HepG2 (cell line): ENCODE measurements at regions not wholly inside any gene's neighbourhood (a gene's known extent, or its start where the extent isn't known, plus 50 kb on each side); places are given as distances from the start of the nearest gene placed in this dataset.

ENCODE experiments used
- ATAC-seq: fragments of 200-7000 bp; cut with Tn5 transposase; 3 replicates; pipeline ENCODE4 v1.9.1; 2020; ENCODE audit warnings: mild to moderate bottlenecking, moderate library complexity
- BruUV-seq: library from RNA; stranded (reverse); fragments of 400-500 nt; replicated peaks from 2 replicates; lab custom pipeline; 2021; lab: Mats Ljungman, UMichigan
- CTCF ChIA-PET: fragments of 300-600 bp; formaldehyde crosslinking; extraction: SDS; loops from one replicate; lab custom pipeline; 2021; ENCODE audit warnings: low total read pairs, inconsistent platforms, low intra/inter-chr PET ratio; lab: Yijun Ruan, JAX
- POLR2A ChIA-PET: fragments of 350-600 bp; sonication (Branson Sonifier 250); formaldehyde crosslinking; loops from one replicate; lab custom pipeline; 2020; ENCODE audit warnings: antibody characterized with exemption, inconsistent platforms; lab: Yijun Ruan, JAX
- DNase-seq: peaks from one replicate; pipeline ENCODE4 v3.0.0-alpha.2; 2015; ENCODE audit warnings: low spot score
- FAIRE-seq: peaks from 3 replicates; lab custom pipeline; 2011; peaks lifted over from hg19 to GRCh38; lab: Jason Lieb, UNC
- H2AFZ ChIP-seq: one replicate; pipeline ENCODE4 v1.6.1; 2011; ENCODE audit warnings: low read length, inconsistent platforms
- H3K27ac ChIP-seq: fragments of 300-600 bp; 3 replicates; pipeline ENCODE4 v1.8.0; 2011; ENCODE audit warnings: mixed run types, mild to moderate bottlenecking, mixed read lengths, low read length, inconsistent platforms; ENCODE audit not compliant: insufficient read depth; ENCODE audit errors: extremely low read length
- H3K27me3 ChIP-seq, 2 experiments: fragments of 200-600 bp in 1 of 2; 2 replicates in 1 of 2; 3 replicates in 1 of 2; pipeline versions ENCODE4 v1.6.0 to v1.8.0; 2011; ENCODE audit warnings: low read length in 2 of 2, mild to moderate bottlenecking in 2 of 2, moderate library complexity in 2 of 2, inconsistent platforms in 1 of 2; ENCODE audit not compliant: insufficient read depth in 2 of 2, control insufficient read depth in 1 of 2
- H3K36me3 ChIP-seq, 2 experiments: fragments of 200-600 bp in 1 of 2; replicated peaks in 1 of 2; 2 replicates in 1 of 2; 3 replicates in 1 of 2; pipeline versions ENCODE4 v1.5.1 to v1.8.0; 2011; ENCODE audit warnings: low read length in 2 of 2, inconsistent platforms in 1 of 2; ENCODE audit not compliant: insufficient read depth in 2 of 2, control insufficient read depth in 1 of 2
- H3K4me1 ChIP-seq: 2 replicates; pipeline ENCODE4 v1.5.1; 2012; ENCODE audit warnings: low read length, inconsistent platforms; ENCODE audit not compliant: insufficient read depth
- H3K4me2 ChIP-seq: 2 replicates; pipeline ENCODE4 v1.6.0; 2011; ENCODE audit warnings: low read depth, low read length, inconsistent platforms
- H3K4me3 ChIP-seq, 3 experiments: fragments of 200-600 bp in 1 of 3; sonication (generic), shearing (Covaris generic) in 1 of 3; replicated peaks in 1 of 3; 2 replicates each; pipeline ENCODE4 v1.5.1; 2011 to 2016; ENCODE audit warnings: low read length in 3 of 3, inconsistent platforms in 2 of 3, low read depth in 2 of 3, mild to moderate bottlenecking in 2 of 3, control low read depth in 1 of 3, mixed read lengths in 1 of 3; ENCODE audit not compliant: insufficient read depth in 1 of 3
- H3K79me2 ChIP-seq: one replicate; pipeline ENCODE4 v1.6.1; 2011; ENCODE audit warnings: low read length, inconsistent platforms; ENCODE audit not compliant: insufficient read depth
- H3K9ac ChIP-seq: 2 replicates; pipeline ENCODE4 v1.6.0; 2011; ENCODE audit warnings: mild to moderate bottlenecking, low read depth, low read length, inconsistent platforms; ENCODE audit not compliant: insufficient read depth
- H3K9me3 ChIP-seq: 2 replicates; pipeline ENCODE4 v1.5.1; 2012; ENCODE audit warnings: mild to moderate bottlenecking, low read length
- H4K20me1 ChIP-seq: 2 replicates; pipeline ENCODE4 v1.6.0; 2011; ENCODE audit warnings: inconsistent platforms, mild to moderate bottlenecking, low read length, moderate library complexity; ENCODE audit not compliant: insufficient read depth
- EED ChIP-seq: sonication (generic); formaldehyde crosslinking; IDR thresholded peaks from 2 replicates; pipeline ENCODE4 v1.5.0; 2020; ENCODE audit warnings: mild to moderate bottlenecking, missing genetic modification reagents
- KDM2A ChIP-seq: sonication (generic); formaldehyde crosslinking; IDR thresholded peaks from 2 replicates; pipeline ENCODE4 v1.4.0; 2020; ENCODE audit warnings: low read depth, missing genetic modification reagents, borderline replicate concordance
- NCOA1 ChIP-seq: sonication (generic); formaldehyde crosslinking; IDR thresholded peaks from 2 replicates; pipeline ENCODE4 v1.9.0; 2021; ENCODE audit warnings: missing genetic modification reagents
- NR2C2 ChIP-seq: sonication (generic); formaldehyde crosslinking; IDR thresholded peaks from 2 replicates; pipeline ENCODE4 v1.4.0; 2020; ENCODE audit warnings: missing genetic modification reagents, mild to moderate bottlenecking, moderate library complexity, borderline replicate concordance
- RBM39 ChIP-seq: fragments of 200-400 bp; formaldehyde crosslinking; IDR thresholded peaks from one replicate; pipeline ENCODE4 v1.6.1; 2018; ENCODE audit warnings: antibody characterized with exemption, mild to moderate bottlenecking, low read depth, low read length; ENCODE audit not compliant: poor library complexity, severe bottlenecking
- TBP ChIP-seq: sonication (generic); formaldehyde crosslinking; IDR thresholded peaks from 2 replicates; pipeline ENCODE4 v1.5.0; 2020; ENCODE audit warnings: missing genetic modification reagents
- TSC22D2 ChIP-seq: sonication (generic); formaldehyde crosslinking; IDR thresholded peaks from 2 replicates; pipeline ENCODE4 v1.5.1; 2020; ENCODE audit warnings: missing genetic modification reagents, mild to moderate bottlenecking, borderline replicate concordance
- ZFP41 ChIP-seq: sonication (generic); formaldehyde crosslinking; IDR thresholded peaks from 2 replicates; pipeline ENCODE4 v1.4.0; 2020; ENCODE audit warnings: mild to moderate bottlenecking, missing genetic modification reagents, borderline replicate concordance
- ZNF556 ChIP-seq: sonication (generic); formaldehyde crosslinking; IDR thresholded peaks from 2 replicates; pipeline ENCODE4 v1.4.0; 2020; ENCODE audit warnings: mild to moderate bottlenecking, missing genetic modification reagents, borderline replicate concordance
- ZNF737 ChIP-seq: sonication (generic); formaldehyde crosslinking; IDR thresholded peaks from 2 replicates; pipeline ENCODE4 v1.5.0; 2020; ENCODE audit warnings: missing genetic modification reagents, mild to moderate bottlenecking, borderline replicate concordance
- WGBS: methylation state at CpG from one replicate; pipeline ENCODE4 v1.1.6; 2017; ENCODE audit warnings: low lambda C conversion rate; 5-methylcytosine and 5-hydroxymethylcytosine counted together
- in situ Hi-C: cut with HindIII; loops from 2 replicates; pipeline ENCODE4 v1.10.0; 2017; ENCODE audit warnings: low pct_unique_long_range_greater_than_20kb; ENCODE audit not compliant: extremely low pct_ligation_motif_present
- intact Hi-C: fragments of 100-400 bp; cut with micrococcal nuclease; formaldehyde crosslinking; loops from one replicate; pipeline ENCODE4 v1.10.0; 2022; ENCODE audit not compliant: unreplicated experiment
- TF ChIP-seq, protein P1 (sequence below): sonication (generic); formaldehyde crosslinking; IDR thresholded peaks from 2 replicates; pipeline ENCODE4 v1.4.0; 2020; ENCODE audit warnings: missing genetic modification reagents
- TF ChIP-seq, protein P2 (sequence below): IDR thresholded peaks from 2 replicates; pipeline ENCODE4 v1.6.1; 2016; ENCODE audit warnings: missing compliant biosample characterization, missing genetic modification reagents, borderline replicate concordance
- TF ChIP-seq, protein P3 (sequence below): sonication (generic); formaldehyde crosslinking; IDR thresholded peaks from 2 replicates; pipeline ENCODE4 v1.4.0; 2020; ENCODE audit warnings: missing genetic modification reagents

DNA sequence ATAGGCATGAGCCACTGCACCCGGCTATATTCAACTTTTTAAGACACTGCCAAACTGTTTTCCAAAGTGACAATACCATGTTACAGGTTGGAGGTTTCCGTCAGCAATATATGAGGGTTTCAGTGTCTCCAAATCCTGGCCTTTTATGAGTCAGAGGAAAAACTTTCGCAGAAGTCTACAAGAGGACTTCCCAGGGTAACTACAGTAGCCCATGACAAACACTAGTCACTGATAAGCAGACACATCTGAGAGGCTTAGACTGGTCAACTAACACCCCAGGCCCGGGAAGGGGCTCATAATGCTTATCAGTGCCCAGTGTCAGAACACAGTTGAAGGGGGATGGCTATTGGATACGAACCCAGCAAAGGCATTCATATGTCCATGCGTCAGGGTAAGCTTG is 85.4 kb downstream of the SOX4 start:
- no peaks in the 10 kb centered on the region for H3K36me3 ChIP-seq
- FAIRE-seq (no peak), DNase-seq (peak; percentile 43), ATAC-seq (no peak)
- H3K27me3 ChIP-seq = no peaks in the 10 kb centered on the region
- BruUV-seq = no TSS peak
- 13% methylated on average over 6 of the region's 6 CpGs for WGBS
- H2AFZ ChIP-seq = no peak overlapping the region
- H3K9ac ChIP-seq = no peak overlapping the region
- intact Hi-C loops = no loop called here
- in situ Hi-C loops = no loop called here
- no peak overlapping the region for H3K4me2 ChIP-seq
- H3K9me3 ChIP-seq = no peaks in the 10 kb centered on the region
- ChIA-PET POLR2A (no interaction called here), CTCF (no interaction called here)
- H4K20me1 ChIP-seq = no peaks in the 10 kb centered on the region
- no peaks in the 10 kb centered on the region for H3K4me1 ChIP-seq
- H3K79me2 ChIP-seq = no peaks in the 10 kb centered on the region
- TF ChIP-seq ZFP41 (CRISPR knock-in tag) (no peak), KDM2A (CRISPR knock-in tag) (no peak), NR2C2 (CRISPR knock-in tag) (no peak), EED (CRISPR knock-in tag) (no peak), TBP (no peak), ZNF556 (no peak), TSC22D2 (CRISPR knock-in tag) (no peak), RBM39 (no peak), NCOA1 (no peak), ZNF737 (CRISPR knock-in tag) (no peak)
- TF ChIP-seq, protein P1, sequence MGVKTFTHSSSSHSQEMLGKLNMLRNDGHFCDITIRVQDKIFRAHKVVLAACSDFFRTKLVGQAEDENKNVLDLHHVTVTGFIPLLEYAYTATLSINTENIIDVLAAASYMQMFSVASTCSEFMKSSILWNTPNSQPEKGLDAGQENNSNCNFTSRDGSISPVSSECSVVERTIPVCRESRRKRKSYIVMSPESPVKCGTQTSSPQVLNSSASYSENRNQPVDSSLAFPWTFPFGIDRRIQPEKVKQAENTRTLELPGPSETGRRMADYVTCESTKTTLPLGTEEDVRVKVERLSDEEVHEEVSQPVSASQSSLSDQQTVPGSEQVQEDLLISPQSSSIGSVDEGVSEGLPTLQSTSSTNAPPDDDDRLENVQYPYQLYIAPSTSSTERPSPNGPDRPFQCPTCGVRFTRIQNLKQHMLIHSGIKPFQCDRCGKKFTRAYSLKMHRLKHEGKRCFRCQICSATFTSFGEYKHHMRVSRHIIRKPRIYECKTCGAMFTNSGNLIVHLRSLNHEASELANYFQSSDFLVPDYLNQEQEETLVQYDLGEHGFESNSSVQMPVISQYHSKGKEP = no peak
- TF ChIP-seq, protein P2, sequence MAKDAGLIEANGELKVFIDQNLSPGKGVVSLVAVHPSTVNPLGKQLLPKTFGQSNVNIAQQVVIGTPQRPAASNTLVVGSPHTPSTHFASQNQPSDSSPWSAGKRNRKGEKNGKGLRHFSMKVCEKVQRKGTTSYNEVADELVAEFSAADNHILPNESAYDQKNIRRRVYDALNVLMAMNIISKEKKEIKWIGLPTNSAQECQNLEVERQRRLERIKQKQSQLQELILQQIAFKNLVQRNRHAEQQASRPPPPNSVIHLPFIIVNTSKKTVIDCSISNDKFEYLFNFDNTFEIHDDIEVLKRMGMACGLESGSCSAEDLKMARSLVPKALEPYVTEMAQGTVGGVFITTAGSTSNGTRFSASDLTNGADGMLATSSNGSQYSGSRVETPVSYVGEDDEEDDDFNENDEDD (CRISPR knock-in tag) = no peak
- TF ChIP-seq, protein P3, sequence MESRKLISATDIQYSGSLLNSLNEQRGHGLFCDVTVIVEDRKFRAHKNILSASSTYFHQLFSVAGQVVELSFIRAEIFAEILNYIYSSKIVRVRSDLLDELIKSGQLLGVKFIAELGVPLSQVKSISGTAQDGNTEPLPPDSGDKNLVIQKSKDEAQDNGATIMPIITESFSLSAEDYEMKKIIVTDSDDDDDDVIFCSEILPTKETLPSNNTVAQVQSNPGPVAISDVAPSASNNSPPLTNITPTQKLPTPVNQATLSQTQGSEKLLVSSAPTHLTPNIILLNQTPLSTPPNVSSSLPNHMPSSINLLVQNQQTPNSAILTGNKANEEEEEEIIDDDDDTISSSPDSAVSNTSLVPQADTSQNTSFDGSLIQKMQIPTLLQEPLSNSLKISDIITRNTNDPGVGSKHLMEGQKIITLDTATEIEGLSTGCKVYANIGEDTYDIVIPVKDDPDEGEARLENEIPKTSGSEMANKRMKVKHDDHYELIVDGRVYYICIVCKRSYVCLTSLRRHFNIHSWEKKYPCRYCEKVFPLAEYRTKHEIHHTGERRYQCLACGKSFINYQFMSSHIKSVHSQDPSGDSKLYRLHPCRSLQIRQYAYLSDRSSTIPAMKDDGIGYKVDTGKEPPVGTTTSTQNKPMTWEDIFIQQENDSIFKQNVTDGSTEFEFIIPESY (CRISPR knock-in tag) = no peak
- H3K27ac ChIP-seq = no peak overlapping the region
- no peak overlapping the region for H3K4me3 ChIP-seq
